H1 (cell line): ENCODE measurements at regions not wholly inside any gene's neighbourhood (a gene's known extent, or its start where the extent isn't known, plus 50 kb on each side); places are given as distances from the start of the nearest gene placed in this dataset.

Source experiments
- ATF2 ChIP-seq: IDR thresholded peaks from 2 replicates; pipeline ENCODE4 v1.6.1; 2012; ENCODE audit warnings: low read length, inconsistent platforms
- BCL11A ChIP-seq, 2 experiments: IDR thresholded peaks; one replicate each; pipeline ENCODE4 v1.6.1; 2011; ENCODE audit warnings: low read depth in 2 of 2, low read length in 2 of 2, mild to moderate bottlenecking in 2 of 2
- CBX5 ChIP-seq: fragments of 300-800, 300-1000 bp; sonication (generic); IDR thresholded peaks from 2 replicates; pipeline ENCODE4 v1.7.1; 2016; ENCODE audit warnings: antibody characterized with exemption, low read length, low read depth
- CTCF ChIP-seq, 3 experiments: IDR thresholded peaks; 1 replicate in 2 of 3; 2 replicates in 1 of 3; pipeline versions ENCODE4 v1.5.1 to v1.6.1; 2011; ENCODE audit warnings: low read length in 3 of 3, mild to moderate bottlenecking in 3 of 3, inconsistent platforms in 2 of 3, low read depth in 1 of 3, moderate library complexity in 1 of 3; ENCODE audit not compliant: insufficient read depth in 1 of 3; ENCODE audit errors: control extremely low read depth in 1 of 3
- POLR2AphosphoS5 ChIP-seq: IDR thresholded peaks from 2 replicates; pipeline ENCODE4 v1.6.1; 2011; ENCODE audit warnings: low read depth, low read length

GRCh38 chr5:1724822-1725602 lies 74.6 kb downstream of the MRPL36 start:
- TF ChIP-seq CTCF (IDR thresholded peaks at IDR 0.05; ENCODE audit: control extremely low read depth in 1 of 3, insufficient read depth in 1 of 3, low read depth in 1 of 3, low read length in 3 of 3): no peak
- TF ChIP-seq BCL11A (IDR thresholded peaks at IDR 0.05; ENCODE audit: low read depth in 2 of 2, low read length in 2 of 2): no peak
- no peak for TF ChIP-seq ATF2
- TF ChIP-seq POLR2AphosphoS5: no peak
- no peak for TF ChIP-seq CBX5
